ENCODE measurements at regions not wholly inside any gene's neighbourhood (a gene's known extent, or its start where the extent isn't known, plus 50 kb on each side); places are given as distances from the start of the nearest gene placed in this dataset.

DNA sequence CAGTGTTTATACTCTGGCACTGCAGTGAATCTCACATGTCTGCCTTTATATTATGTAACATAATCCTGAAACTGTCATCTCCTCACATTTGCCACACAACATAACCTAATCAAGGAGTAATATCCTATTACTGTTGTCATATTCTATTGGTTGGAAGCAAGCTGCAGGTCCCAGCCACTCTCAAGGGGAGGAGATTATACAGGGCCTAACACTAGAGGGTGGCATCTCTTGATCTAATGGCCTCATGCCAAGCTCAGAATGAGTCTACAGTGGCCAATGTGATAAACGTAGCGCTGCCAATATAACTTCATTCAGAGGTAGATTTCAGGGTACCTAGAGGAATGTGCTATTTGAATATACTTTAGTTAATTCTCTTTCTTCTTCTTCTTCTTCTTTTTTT lies 166.8 kb downstream of the BACH1 start:
- Histone ChIP-seq H3K9ac (ENCODE audit: low read depth in 1 of 2, low read length in 2 of 2) (no peak overlapping the region), H3K36me3 (ENCODE audit: control insufficient read depth in 2 of 2, insufficient read depth in 2 of 2, low read length in 2 of 2) (no peaks in the 10 kb centered on the region), H3K9me3 (ENCODE audit: control insufficient read depth in 2 of 2, low read length in 2 of 2) (no peaks in the 10 kb centered on the region), H3K4me3 (ENCODE audit: low read length in 2 of 2) (no peak overlapping the region), H3K27me3 (ENCODE audit: control insufficient read depth in 2 of 2, insufficient read depth in 2 of 2, low read length in 2 of 2) (no peaks in the 10 kb centered on the region), H3K27ac (ENCODE audit: low read depth in 2 of 2, low read length in 2 of 2) (no peak overlapping the region), H3K4me1 (ENCODE audit: control insufficient read depth in 2 of 2, insufficient read depth in 2 of 2, low read length in 2 of 2) (no peaks in the 10 kb centered on the region)

DNA sequence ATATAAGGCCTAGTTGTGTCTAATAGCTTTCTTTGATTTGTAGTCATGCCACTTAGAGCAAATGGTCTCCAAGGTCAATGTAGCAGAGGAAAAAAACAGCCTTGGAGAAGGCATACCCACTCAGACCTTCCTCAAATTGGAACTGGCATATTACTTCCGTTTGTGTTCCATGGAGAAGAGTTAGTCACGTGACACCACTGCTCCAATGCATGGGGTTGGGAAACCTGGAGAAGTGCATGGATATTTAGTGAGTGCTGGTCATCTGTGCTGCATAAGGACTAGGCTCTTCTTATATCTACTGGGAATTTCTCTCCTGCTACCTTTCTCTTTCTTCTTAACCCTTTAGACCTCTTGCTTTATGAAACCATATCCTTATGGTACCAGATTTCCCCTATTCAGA lies 167.8 kb downstream of the BACH1 start:
- Histone ChIP-seq H3K9ac (ENCODE audit: low read depth in 1 of 2, low read length in 2 of 2) (no peak overlapping the region), H3K27ac (ENCODE audit: low read depth in 2 of 2, low read length in 2 of 2) (no peak overlapping the region), H3K27me3 (ENCODE audit: control insufficient read depth in 2 of 2, insufficient read depth in 2 of 2, low read length in 2 of 2) (no peaks in the 10 kb centered on the region), H3K36me3 (ENCODE audit: control insufficient read depth in 2 of 2, insufficient read depth in 2 of 2, low read length in 2 of 2) (no peaks in the 10 kb centered on the region), H3K4me3 (ENCODE audit: low read length in 2 of 2) (no peak overlapping the region), H3K4me1 (ENCODE audit: control insufficient read depth in 2 of 2, insufficient read depth in 2 of 2, low read length in 2 of 2) (no peaks in the 10 kb centered on the region), H3K9me3 (ENCODE audit: control insufficient read depth in 2 of 2, low read length in 2 of 2) (no peaks in the 10 kb centered on the region)

GRCh38 chr21:29470397-29470796 lies 171.7 kb downstream of the BACH1 start:
- H3K9me3 ChIP-seq (ENCODE audit: control insufficient read depth in 2 of 2, low read length in 2 of 2): no peaks in the 10 kb centered on the region
- H3K36me3 ChIP-seq (ENCODE audit: control insufficient read depth in 2 of 2, insufficient read depth in 2 of 2, low read length in 2 of 2): no peaks in the 10 kb centered on the region
- no peak overlapping the region for H3K27ac ChIP-seq (ENCODE audit: low read depth in 2 of 2, low read length in 2 of 2)
- no peaks in the 10 kb centered on the region for H3K4me1 ChIP-seq (ENCODE audit: control insufficient read depth in 2 of 2, insufficient read depth in 2 of 2, low read length in 2 of 2)
- H3K27me3 ChIP-seq (ENCODE audit: control insufficient read depth in 2 of 2, insufficient read depth in 2 of 2, low read length in 2 of 2): no peaks in the 10 kb centered on the region
- H3K4me3 ChIP-seq (ENCODE audit: low read length in 2 of 2): no peak overlapping the region
- H3K9ac ChIP-seq (ENCODE audit: low read depth in 1 of 2, low read length in 2 of 2): no peak overlapping the region

DNA sequence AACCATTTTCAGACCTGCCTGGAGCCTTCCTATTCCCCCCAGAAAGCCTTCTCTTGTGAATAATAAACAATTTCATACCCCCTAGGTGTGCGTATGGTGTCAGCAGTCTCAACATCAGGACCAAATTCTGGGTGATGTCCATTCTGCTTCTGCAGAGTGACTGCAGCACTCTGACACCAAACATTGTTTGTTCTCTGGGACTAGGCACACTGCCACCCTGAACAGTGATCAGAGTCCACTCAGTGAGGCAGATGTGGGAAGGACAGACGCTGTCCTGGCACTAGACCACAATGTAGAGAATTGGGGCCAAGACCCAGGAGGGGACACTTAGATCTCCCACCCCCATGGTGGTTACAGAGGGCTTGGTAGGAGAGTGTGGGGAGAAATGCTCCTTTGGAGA lies 175.1 kb downstream of the BACH1 start:
- Histone ChIP-seq H3K27me3 (ENCODE audit: control insufficient read depth in 2 of 2, insufficient read depth in 2 of 2, low read length in 2 of 2) (no peaks in the 10 kb centered on the region), H3K9ac (ENCODE audit: low read depth in 1 of 2, low read length in 2 of 2) (no peak overlapping the region), H3K4me1 (ENCODE audit: control insufficient read depth in 2 of 2, insufficient read depth in 2 of 2, low read length in 2 of 2) (no peaks in the 10 kb centered on the region), H3K4me3 (ENCODE audit: low read length in 2 of 2) (no peak overlapping the region), H3K9me3 (ENCODE audit: control insufficient read depth in 2 of 2, low read length in 2 of 2) (no peaks in the 10 kb centered on the region), H3K27ac (ENCODE audit: low read depth in 2 of 2, low read length in 2 of 2) (no peak overlapping the region), H3K36me3 (ENCODE audit: control insufficient read depth in 2 of 2, insufficient read depth in 2 of 2, low read length in 2 of 2) (no peaks in the 10 kb centered on the region)

DNA sequence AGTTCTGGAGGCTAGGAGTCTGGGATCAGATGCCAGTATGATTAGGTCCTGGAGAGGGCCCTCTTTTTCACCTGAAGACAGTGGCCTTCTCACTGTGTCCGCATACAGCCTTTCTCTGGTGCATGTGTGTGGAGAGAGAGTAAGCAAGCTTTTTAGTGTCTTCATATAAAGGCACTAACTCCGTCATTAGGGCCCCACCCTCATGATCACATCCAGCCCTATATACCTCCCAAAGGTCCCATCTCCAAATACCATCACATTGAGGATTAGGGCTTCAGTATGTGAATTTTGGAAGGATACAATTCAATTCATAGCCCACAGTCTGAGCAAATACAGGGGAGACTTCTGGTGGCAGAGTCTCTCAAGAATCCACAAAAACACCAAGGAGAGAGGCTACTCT lies 176.6 kb downstream of the BACH1 start:
- no peak overlapping the region for H3K27ac ChIP-seq (ENCODE audit: low read depth in 2 of 2, low read length in 2 of 2)
- no peaks in the 10 kb centered on the region for H3K4me1 ChIP-seq (ENCODE audit: control insufficient read depth in 2 of 2, insufficient read depth in 2 of 2, low read length in 2 of 2)
- no peaks in the 10 kb centered on the region for H3K27me3 ChIP-seq (ENCODE audit: control insufficient read depth in 2 of 2, insufficient read depth in 2 of 2, low read length in 2 of 2)
- no peak overlapping the region for H3K9ac ChIP-seq (ENCODE audit: low read depth in 1 of 2, low read length in 2 of 2)
- H3K4me3 ChIP-seq (ENCODE audit: low read length in 2 of 2): no peak overlapping the region
- H3K36me3 ChIP-seq (ENCODE audit: control insufficient read depth in 2 of 2, insufficient read depth in 2 of 2, low read length in 2 of 2): no peaks in the 10 kb centered on the region
- H3K9me3 ChIP-seq (ENCODE audit: control insufficient read depth in 2 of 2, low read length in 2 of 2): no peaks in the 10 kb centered on the region

DNA sequence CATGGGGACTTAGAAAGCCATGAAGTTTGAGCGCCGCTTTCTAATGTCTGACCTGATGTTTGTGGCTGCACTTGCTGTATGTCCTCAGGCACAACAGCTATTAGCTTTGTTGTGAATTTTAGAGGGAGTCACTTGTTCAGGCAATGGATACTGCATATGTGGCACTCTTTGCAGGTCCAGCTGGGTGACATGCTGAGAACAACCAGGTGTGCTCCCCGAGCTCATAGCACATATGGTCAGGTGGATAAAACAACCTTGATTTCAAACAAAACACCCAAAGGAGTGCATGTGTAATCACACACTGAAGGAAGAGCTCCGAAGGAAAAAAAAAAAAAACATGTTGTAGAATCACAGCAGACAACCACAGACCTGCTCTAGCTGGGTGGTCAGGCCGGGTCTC lies 178.6 kb downstream of the BACH1 start:
- Histone ChIP-seq H3K4me3 (ENCODE audit: low read length in 2 of 2) (no peak overlapping the region), H3K4me1 (ENCODE audit: control insufficient read depth in 2 of 2, insufficient read depth in 2 of 2, low read length in 2 of 2) (no peaks in the 10 kb centered on the region), H3K9ac (ENCODE audit: low read depth in 1 of 2, low read length in 2 of 2) (no peak overlapping the region), H3K27me3 (ENCODE audit: control insufficient read depth in 2 of 2, insufficient read depth in 2 of 2, low read length in 2 of 2) (no peaks in the 10 kb centered on the region), H3K36me3 (ENCODE audit: control insufficient read depth in 2 of 2, insufficient read depth in 2 of 2, low read length in 2 of 2) (no peaks in the 10 kb centered on the region), H3K27ac (ENCODE audit: low read depth in 2 of 2, low read length in 2 of 2) (no peak overlapping the region), H3K9me3 (ENCODE audit: control insufficient read depth in 2 of 2, low read length in 2 of 2) (no peaks in the 10 kb centered on the region)

DNA sequence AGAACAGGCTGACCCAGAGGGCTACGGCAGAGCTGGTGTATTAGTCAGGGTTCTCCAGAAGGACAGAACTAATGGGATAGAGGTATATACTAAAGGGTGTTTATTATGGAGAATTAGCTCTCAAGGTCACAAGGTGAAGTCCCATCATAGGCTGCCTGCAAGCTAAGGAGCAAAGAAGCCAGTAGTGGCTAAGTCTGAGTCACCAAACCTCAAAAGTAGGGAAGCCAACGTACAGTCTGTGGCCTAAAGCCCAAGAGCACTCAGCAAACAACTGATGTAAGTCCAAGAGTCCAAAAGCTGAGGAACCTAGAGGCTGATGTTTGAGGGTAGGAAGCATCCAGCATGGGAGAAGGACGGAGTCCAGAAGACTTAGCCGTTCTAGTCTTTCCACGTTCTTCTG lies 179.2 kb downstream of the BACH1 start:
- Histone ChIP-seq H3K4me3 (ENCODE audit: low read length in 2 of 2) (no peak overlapping the region), H3K9ac (ENCODE audit: low read depth in 1 of 2, low read length in 2 of 2) (no peak overlapping the region), H3K9me3 (ENCODE audit: control insufficient read depth in 2 of 2, low read length in 2 of 2) (no peaks in the 10 kb centered on the region)

DNA sequence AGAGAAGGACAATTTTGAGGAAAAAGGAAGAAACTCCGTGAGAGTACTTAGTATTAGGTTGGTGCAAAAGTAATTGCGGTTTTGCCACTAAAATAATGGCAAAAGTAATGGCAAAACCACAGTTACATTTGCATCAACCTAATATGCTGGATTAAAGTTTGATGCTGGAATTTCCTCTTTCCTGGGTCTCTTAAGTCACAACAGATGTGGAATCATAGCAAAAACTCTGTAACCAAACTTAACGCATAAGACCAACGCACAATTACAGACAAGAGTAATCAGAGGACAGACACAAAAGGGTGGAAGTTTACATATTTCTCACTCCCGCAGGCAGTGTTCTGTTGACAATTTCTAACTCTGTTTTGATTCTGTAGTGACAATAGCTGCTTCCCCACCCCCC lies 182.4 kb downstream of the BACH1 start:
- Histone ChIP-seq H3K27ac (ENCODE audit: low read depth in 2 of 2, low read length in 2 of 2) (no peak overlapping the region), H3K9me3 (ENCODE audit: control insufficient read depth in 2 of 2, low read length in 2 of 2) (no peaks in the 10 kb centered on the region), H3K36me3 (ENCODE audit: control insufficient read depth in 2 of 2, insufficient read depth in 2 of 2, low read length in 2 of 2) (no peaks in the 10 kb centered on the region), H3K4me1 (ENCODE audit: control insufficient read depth in 2 of 2, insufficient read depth in 2 of 2, low read length in 2 of 2) (no peaks in the 10 kb centered on the region), H3K27me3 (ENCODE audit: control insufficient read depth in 2 of 2, insufficient read depth in 2 of 2, low read length in 2 of 2) (no peaks in the 10 kb centered on the region), H3K4me3 (ENCODE audit: low read length in 2 of 2) (no peak overlapping the region), H3K9ac (ENCODE audit: low read depth in 1 of 2, low read length in 2 of 2) (no peak overlapping the region)

More for the DNA sequence above, 179.2 kb downstream of the BACH1 start:
- H3K36me3 ChIP-seq (ENCODE audit: control insufficient read depth in 2 of 2, insufficient read depth in 2 of 2, low read length in 2 of 2): no peaks in the 10 kb centered on the region
- H3K4me1 ChIP-seq (ENCODE audit: control insufficient read depth in 2 of 2, insufficient read depth in 2 of 2, low read length in 2 of 2): no peaks in the 10 kb centered on the region
- no peaks in the 10 kb centered on the region for H3K27me3 ChIP-seq (ENCODE audit: control insufficient read depth in 2 of 2, insufficient read depth in 2 of 2, low read length in 2 of 2)
- H3K27ac ChIP-seq (ENCODE audit: low read depth in 2 of 2, low read length in 2 of 2): no peak overlapping the region

DNA sequence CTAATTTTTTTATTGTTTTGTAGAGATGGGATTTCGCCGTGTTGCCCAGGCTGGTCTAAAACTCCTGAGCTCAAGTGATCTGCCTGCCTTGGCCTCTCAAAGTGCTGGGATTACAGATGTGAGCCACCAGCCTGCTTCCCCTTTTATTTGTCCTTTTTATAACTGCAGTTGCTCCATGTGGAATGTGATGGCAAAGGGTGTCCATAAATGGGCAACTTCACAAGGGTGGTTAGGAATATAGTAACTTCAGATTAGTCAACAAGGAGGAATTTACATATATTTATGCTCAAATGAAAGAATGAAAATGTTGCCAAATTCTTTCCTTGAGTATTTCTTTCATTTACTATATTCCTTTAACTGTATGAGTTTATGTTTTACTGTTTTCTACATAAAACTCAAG lies 182.9 kb downstream of the BACH1 start:
- Histone ChIP-seq H3K9me3 (ENCODE audit: control insufficient read depth in 2 of 2, low read length in 2 of 2) (no peaks in the 10 kb centered on the region), H3K27me3 (ENCODE audit: control insufficient read depth in 2 of 2, insufficient read depth in 2 of 2, low read length in 2 of 2) (no peaks in the 10 kb centered on the region), H3K4me3 (ENCODE audit: low read length in 2 of 2) (no peak overlapping the region), H3K4me1 (ENCODE audit: control insufficient read depth in 2 of 2, insufficient read depth in 2 of 2, low read length in 2 of 2) (no peaks in the 10 kb centered on the region), H3K9ac (ENCODE audit: low read depth in 1 of 2, low read length in 2 of 2) (no peak overlapping the region), H3K36me3 (ENCODE audit: control insufficient read depth in 2 of 2, insufficient read depth in 2 of 2, low read length in 2 of 2) (no peaks in the 10 kb centered on the region), H3K27ac (ENCODE audit: low read depth in 2 of 2, low read length in 2 of 2) (no peak overlapping the region)

DNA sequence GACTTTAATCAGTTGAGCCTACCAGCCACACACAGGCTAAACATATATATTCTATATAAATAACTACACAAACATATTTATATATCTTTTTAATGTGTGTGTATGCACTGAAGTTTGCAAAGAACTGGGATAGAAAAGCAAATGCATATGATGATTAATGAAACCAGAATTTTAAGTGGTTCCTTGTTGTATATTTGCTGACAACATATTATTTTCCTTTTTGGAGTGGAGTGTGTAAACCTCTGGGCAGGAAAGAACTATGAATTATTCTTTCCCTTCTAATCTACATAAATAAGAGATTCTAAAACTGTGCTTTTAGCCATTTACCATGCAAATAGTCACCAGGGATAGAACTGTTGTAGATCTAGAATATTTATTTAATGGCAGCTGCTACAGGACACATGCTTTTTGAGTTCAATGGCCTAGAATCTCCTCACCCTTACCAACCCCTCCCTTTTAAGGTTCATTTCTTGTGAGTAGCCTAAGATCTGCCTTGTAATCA lies 187.6 kb downstream of the BACH1 start:
- no peak overlapping the region for H3K9ac ChIP-seq (ENCODE audit: low read depth in 1 of 2, low read length in 2 of 2)
- H3K9me3 ChIP-seq (ENCODE audit: control insufficient read depth in 2 of 2, low read length in 2 of 2): no peaks in the 10 kb centered on the region
- no peaks in the 10 kb centered on the region for H3K4me1 ChIP-seq (ENCODE audit: control insufficient read depth in 2 of 2, insufficient read depth in 2 of 2, low read length in 2 of 2)
- H3K36me3 ChIP-seq (ENCODE audit: control insufficient read depth in 2 of 2, insufficient read depth in 2 of 2, low read length in 2 of 2): no peaks in the 10 kb centered on the region
- no peak overlapping the region for H3K4me3 ChIP-seq (ENCODE audit: low read length in 2 of 2)
- no peak overlapping the region for H3K27ac ChIP-seq (ENCODE audit: low read depth in 2 of 2, low read length in 2 of 2)
- H3K27me3 ChIP-seq (ENCODE audit: control insufficient read depth in 2 of 2, insufficient read depth in 2 of 2, low read length in 2 of 2): no peaks in the 10 kb centered on the region

Data from mucosa of rectum (tissue), 2 donors.